ENCODE measurements at regions not wholly inside any gene's neighbourhood (a gene's known extent, or its start where the extent isn't known, plus 50 kb on each side); places are given as distances from the start of the nearest gene placed in this dataset.

DNA sequence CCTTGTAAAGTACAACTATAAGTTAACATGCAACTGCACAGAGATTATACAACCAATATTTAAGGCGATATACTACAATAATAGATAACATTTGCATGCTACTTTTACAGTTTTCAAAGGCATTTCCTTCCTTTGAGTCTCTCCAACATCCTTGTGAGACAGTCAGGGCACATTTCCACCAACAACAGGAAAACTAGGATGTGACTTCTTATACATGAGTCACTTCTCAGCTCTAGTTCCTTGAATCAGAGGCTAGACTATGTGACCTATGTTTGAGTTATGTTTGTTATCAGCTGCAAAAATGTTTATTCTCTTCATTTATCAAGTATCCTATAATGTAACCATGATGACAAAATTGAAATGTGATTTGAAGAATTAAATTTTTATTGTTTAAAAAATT lies 51.7 kb upstream of the TFAP2D start:
- Mint-ChIP-seq H3K4me1 (no peaks in the 10 kb centered on the region), H3K9me3 (peaks cover 0 to 20% (median 4%) of the 10 kb centered on the region in 6 donors), H3K27me3 (ENCODE audit: low read depth in 3 of 3) (no peaks in the 10 kb centered on the region), H3K27ac (no peak overlapping the region), H3K36me3 (no peaks in the 10 kb centered on the region), H3K4me3 (no peak overlapping the region)
- DNase-seq, result no peak

All from immature natural killer cell (primary cell).